ENCODE measurements at regions not wholly inside any gene's neighbourhood (a gene's known extent, or its start where the extent isn't known, plus 50 kb on each side); places are given as distances from the start of the nearest gene placed in this dataset.

- CTCF ChIA-PET: interaction anchor here (0.6 to 2.1 kb wide), 6 partner anchors 11 to 515 kb away, joined by 3 to 10 read pairs (median 4); no protein-coding TSS in a partner anchor
- no peak for TF ChIP-seq CTCF (IDR thresholded peaks at IDR 0.05; ENCODE audit: control extremely low read depth, extremely low read depth, low read depth, missing control alignments)
- POLR2A ChIA-PET: interaction anchor here (0.6 to 1.0 kb wide), 2 partner anchors 12 to 357 kb away, joined by 3 to 4 read pairs; no protein-coding TSS in a partner anchor
- peak; percentile 55 for DNase-seq (ENCODE audit: extremely low spot score)
Measured at GRCh38 chr2:212730994-212731393, 192.4 kb upstream of the ERBB4 start.

GRCh38 chr2:212728717-212729116, 190.1 kb upstream of the ERBB4 start:
- ChIA-PET POLR2A (no interaction called here), CTCF (interaction anchor here (1.3 kb wide), 1 partner anchor 9 kb away, joined by 3 read pairs; no protein-coding TSS in a partner anchor)
- no peak for TF ChIP-seq CTCF (IDR thresholded peaks at IDR 0.05; ENCODE audit: control extremely low read depth, extremely low read depth, low read depth, missing control alignments)
- DNase-seq (ENCODE audit: extremely low spot score): no peak

- ChIA-PET POLR2A (no interaction called here), CTCF (interaction anchor here (1.3 kb wide), 2 partner anchors 28 to 41 kb away, joined by 3 to 5 read pairs; no protein-coding TSS in a partner anchor)
- TF ChIP-seq CTCF (IDR thresholded peaks at IDR 0.05; ENCODE audit: control extremely low read depth, extremely low read depth, low read depth, missing control alignments): no peak
- DNase-seq (ENCODE audit: extremely low spot score): peak; percentile 26
Measured at GRCh38 chr2:212727751-212728150, 189.1 kb upstream of the ERBB4 start.

GRCh38 chr2:212726403-212726802, 187.8 kb upstream of the ERBB4 start:
- no peak for DNase-seq (ENCODE audit: extremely low spot score)
- ChIA-PET POLR2A (no interaction called here), CTCF (interaction anchor here (1.3 kb wide), 1 partner anchor 40 kb away, joined by 3 read pairs; no protein-coding TSS in a partner anchor)
- no peak for TF ChIP-seq CTCF (IDR thresholded peaks at IDR 0.05; ENCODE audit: control extremely low read depth, extremely low read depth, low read depth, missing control alignments)

- ChIA-PET CTCF (no interaction called here), POLR2A (no interaction called here)
- no peak for DNase-seq (ENCODE audit: extremely low spot score)
- TF ChIP-seq CTCF (IDR thresholded peaks at IDR 0.05; ENCODE audit: control extremely low read depth, extremely low read depth, low read depth, missing control alignments): no peak
Measured at GRCh38 chr2:212725180-212725579, 186.6 kb upstream of the ERBB4 start.

GRCh38 chr2:212723226-212723625, 184.6 kb upstream of the ERBB4 start:
- TF ChIP-seq CTCF (IDR thresholded peaks at IDR 0.05; ENCODE audit: control extremely low read depth, extremely low read depth, low read depth, missing control alignments): no peak
- POLR2A ChIA-PET: no interaction called here
- DNase-seq (ENCODE audit: extremely low spot score): peak; percentile 19
- CTCF ChIA-PET: interaction anchor here (1.1 kb wide), 1 partner anchor 37 kb away, joined by 5 read pairs; no protein-coding TSS in a partner anchor
